Adrenal gland (tissue), 9 donors: ENCODE measurements at regions not wholly inside any gene's neighbourhood (a gene's known extent, or its start where the extent isn't known, plus 50 kb on each side); places are given as distances from the start of the nearest gene placed in this dataset.

Experiments
- DNase-seq, 7 donors: peaks; one replicate each; pipeline ENCODE4 v3.0.0-alpha.2; 2019 to 2020
- H3K27ac ChIP-seq, 5 donors: fragments of 200-600 bp; sonication (generic) in 4 of 5; 1 replicate in 3 of 5; 2 replicates in 2 of 5; pipeline versions ENCODE4 v1.5.1 to v1.8.0; 2016 to 2020; ENCODE audit warnings: mild to moderate bottlenecking in 1 of 5
- H3K27me3 ChIP-seq: fragments of 200-600 bp; 2 replicates; pipeline ENCODE4 v1.8.0; 2021
- H3K36me3 ChIP-seq, 2 donors: fragments of 200-600 bp; replicated peaks in 1 of 2; 1 replicate in 1 of 2; 2 replicates in 1 of 2; pipeline versions ENCODE4 v1.5.1 to v1.8.0; 2018 to 2022
- H3K4me1 ChIP-seq, 2 donors: fragments of 200-600 bp; replicated peaks in 1 of 2; 1 replicate in 1 of 2; 2 replicates in 1 of 2; pipeline versions ENCODE4 v1.5.1 to v1.8.0; 2018 to 2021
- H3K4me3 ChIP-seq, 4 donors: fragments of 200-600 bp; sonication (generic) in 3 of 4; one replicate each; pipeline ENCODE4 v1.5.1; 2016 to 2018
- H3K9me3 ChIP-seq, 3 donors: fragments of 200-600 bp; sonication (generic) in 1 of 3; replicated peaks in 1 of 3; 1 replicate in 2 of 3; 2 replicates in 1 of 3; pipeline versions ENCODE4 v1.5.1 to v1.8.0; 2016 to 2021
- POLR2A ChIP-seq, 2 donors: fragments of 450-650 bp; IDR thresholded peaks; one replicate each; pipeline ENCODE4 v1.6.1; 2017; ENCODE audit warnings: antibody characterized with exemption in 2 of 2, mild to moderate bottlenecking in 2 of 2, moderate library complexity in 1 of 2
- WGBS, 4 donors: extraction: QIAGEN DNeasy Blood & Tissue Kit in 2 of 4; methylation state at CpG; one replicate each; pipeline versions ENCODE4 v1.1.5 to v1.1.7; 2013 to 2017; 5-methylcytosine and 5-hydroxymethylcytosine counted together
- intact Hi-C, 2 donors: fragments of 100-400 bp; cut with DNase I; formaldehyde crosslinking; loops; one replicate each; pipeline versions ENCODE4 v1.14.1 to v1.15.0; 2022 to 2023
- TF ChIP-seq, protein P1 (sequence below), 6 experiments: fragments of 450-650 bp in 4 of 6; fragments of 200-600 bp in 2 of 6; sonication (generic) in 1 of 6; IDR thresholded peaks; 1 replicate in 5 of 6; 2 replicates in 1 of 6; pipeline versions ENCODE4 v1.5.1 to v1.8.0; 2016 to 2021; ENCODE audit warnings: antibody characterized with exemption in 6 of 6, mild to moderate bottlenecking in 2 of 6, moderate library complexity in 1 of 6
- donor health status: healthy with polysubstance abuse.
- donor health status: Bipolar disorder and iron deficiency.
- donor health status: DM: yes; HTN: yes; CAD: no.
- donor health status: DM: no; HTN: no; CAD: no.
- donor health status: DM: no; HTN: no; CAD: no.

GRCh38 chr7:88387368-88387767, 80.7 kb upstream of the STEAP4 start:
- Histone ChIP-seq H3K27me3 (no peaks in the 10 kb centered on the region), H3K36me3 (no peaks in the 10 kb centered on the region), H3K4me1 (no peaks in the 10 kb centered on the region), H3K4me3 (no peak overlapping the region), H3K9me3 (no peaks in the 10 kb centered on the region), H3K27ac (no peak overlapping the region)
- no peak for TF ChIP-seq POLR2A (IDR thresholded peaks at IDR 0.05)
- TF ChIP-seq, protein P1, sequence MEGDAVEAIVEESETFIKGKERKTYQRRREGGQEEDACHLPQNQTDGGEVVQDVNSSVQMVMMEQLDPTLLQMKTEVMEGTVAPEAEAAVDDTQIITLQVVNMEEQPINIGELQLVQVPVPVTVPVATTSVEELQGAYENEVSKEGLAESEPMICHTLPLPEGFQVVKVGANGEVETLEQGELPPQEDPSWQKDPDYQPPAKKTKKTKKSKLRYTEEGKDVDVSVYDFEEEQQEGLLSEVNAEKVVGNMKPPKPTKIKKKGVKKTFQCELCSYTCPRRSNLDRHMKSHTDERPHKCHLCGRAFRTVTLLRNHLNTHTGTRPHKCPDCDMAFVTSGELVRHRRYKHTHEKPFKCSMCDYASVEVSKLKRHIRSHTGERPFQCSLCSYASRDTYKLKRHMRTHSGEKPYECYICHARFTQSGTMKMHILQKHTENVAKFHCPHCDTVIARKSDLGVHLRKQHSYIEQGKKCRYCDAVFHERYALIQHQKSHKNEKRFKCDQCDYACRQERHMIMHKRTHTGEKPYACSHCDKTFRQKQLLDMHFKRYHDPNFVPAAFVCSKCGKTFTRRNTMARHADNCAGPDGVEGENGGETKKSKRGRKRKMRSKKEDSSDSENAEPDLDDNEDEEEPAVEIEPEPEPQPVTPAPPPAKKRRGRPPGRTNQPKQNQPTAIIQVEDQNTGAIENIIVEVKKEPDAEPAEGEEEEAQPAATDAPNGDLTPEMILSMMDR (IDR thresholded peaks at IDR 0.05): no peak
- 77 to 86% (median 84%) methylated on average over 3 of the region's 3 CpGs for WGBS, 4 donors
- DNase-seq: no peak
- intact Hi-C loops: no loop called here

- Histone ChIP-seq H3K36me3 (no peaks in the 10 kb centered on the region), H3K4me1 (no peaks in the 10 kb centered on the region), H3K27ac (no peak overlapping the region), H3K27me3 (no peaks in the 10 kb centered on the region), H3K9me3 (no peaks in the 10 kb centered on the region), H3K4me3 (no peak overlapping the region)
- intact Hi-C loops: no loop called here
- TF ChIP-seq POLR2A (IDR thresholded peaks at IDR 0.05): no peak
- TF ChIP-seq, protein P1 (IDR thresholded peaks at IDR 0.05): no peak
- DNase-seq: no peak
- 65 to 76% (median 73%) methylated on average over 3 of the region's 3 CpGs for WGBS, 4 donors
These were observed 80.0 kb upstream of the STEAP4 start for GRCh38 chr7:88386665-88387156.

DNA sequence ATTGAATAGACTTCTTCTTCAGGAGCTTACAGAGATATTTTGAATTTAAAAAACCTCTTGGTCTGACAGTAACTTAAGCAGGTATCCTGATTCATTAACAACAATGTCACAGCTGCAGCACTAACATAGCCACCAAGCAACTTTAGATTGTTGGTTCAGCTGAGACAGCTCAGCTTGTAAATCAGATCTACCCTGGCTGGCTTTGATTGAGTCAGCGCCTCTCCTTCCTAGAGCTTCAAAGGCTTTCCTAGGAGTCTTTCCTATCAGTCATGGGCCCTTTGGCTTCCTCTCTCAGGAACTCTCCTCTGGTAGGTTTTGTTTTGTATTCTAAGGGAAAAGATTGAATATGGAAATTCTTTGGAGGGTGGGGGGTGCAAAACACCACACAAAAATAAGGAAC, 70.7 kb upstream of the STEAP4 start:
- intact Hi-C loops: no loop called here
- 44 to 71% (median 51%) methylated on average over 1 of the region's 1 CpG for WGBS, 4 donors

GRCh38 chr7:88368686-88369085, 62.0 kb upstream of the STEAP4 start:
- no peak for DNase-seq
- intact Hi-C loops: no loop called here
- 85 to 88% (median 86%) methylated on average over 4 of the region's 4 CpGs for WGBS, 4 donors
- no peak overlapping the region for H3K4me3 ChIP-seq
- H3K9me3 ChIP-seq: no peaks in the 10 kb centered on the region
- no peaks in the 10 kb centered on the region for H3K27me3 ChIP-seq
- H3K27ac ChIP-seq: no peak overlapping the region
- TF ChIP-seq, protein P1 (IDR thresholded peaks at IDR 0.05): no peak
- no peak for TF ChIP-seq POLR2A (IDR thresholded peaks at IDR 0.05)
- H3K36me3 ChIP-seq: no peaks in the 10 kb centered on the region
- no peaks in the 10 kb centered on the region for H3K4me1 ChIP-seq

More for the DNA sequence above, 70.7 kb upstream of the STEAP4 start:
- H3K4me1 ChIP-seq: no peaks in the 10 kb centered on the region
- H3K27ac ChIP-seq: no peak overlapping the region
- DNase-seq: peak in 1 of 7 donors; percentile 12
- TF ChIP-seq POLR2A (IDR thresholded peaks at IDR 0.05): no peak
- TF ChIP-seq, protein P1 (IDR thresholded peaks at IDR 0.05): no peak
- H3K9me3 ChIP-seq: no peaks in the 10 kb centered on the region
- no peaks in the 10 kb centered on the region for H3K27me3 ChIP-seq
- no peak overlapping the region for H3K4me3 ChIP-seq
- H3K36me3 ChIP-seq: no peaks in the 10 kb centered on the region
